IPS-NIHi7 (cell line): ENCODE measurements at regions not wholly inside any gene's neighbourhood (a gene's known extent, or its start where the extent isn't known, plus 50 kb on each side); places are given as distances from the start of the nearest gene placed in this dataset.
"Not testable (repeated sequence)": the region's sequence is repeated elsewhere in the genome, so short reads cannot be mapped to it uniquely, and the experiment has no call there.

Experiments used
- DNase-seq: peaks from one replicate; pipeline ENCODE4 v3.0.0; 2012; ENCODE audit warnings: mixed read lengths; ENCODE audit errors: extremely low spot score

- no peak for DNase-seq
Measured at GRCh38 chr3:171980578-171981270, 58.7 kb upstream of the FNDC3B start.

GRCh38 chr3:171981271-171981605 is 58.1 kb upstream of the FNDC3B start:
- no peak for DNase-seq

- DNase-seq, result no peak
Measured at GRCh38 chr3:171982828-171983227, 56.5 kb upstream of the FNDC3B start.

GRCh38 chr3:171983685-171984084 is 55.7 kb upstream of the FNDC3B start:
- not testable (repeated sequence) for DNase-seq

- DNase-seq, result no peak
Measured at GRCh38 chr3:171984883-171985282, 54.5 kb upstream of the FNDC3B start.

- DNase-seq, result no peak
Measured at GRCh38 chr3:171986176-171986575, 53.2 kb upstream of the FNDC3B start.

- no peak for DNase-seq
Measured at GRCh38 chr3:171986757-171987518, 52.4 kb upstream of the FNDC3B start.
